ENCODE measurements at regions not wholly inside any gene's neighbourhood (a gene's known extent, or its start where the extent isn't known, plus 50 kb on each side); places are given as distances from the start of the nearest gene placed in this dataset.
"Not testable (repeated sequence)": the region's sequence is repeated elsewhere in the genome, so short reads cannot be mapped to it uniquely, and the experiment has no call there.

- TF ChIP-seq CTCF (IDR thresholded peaks at IDR 0.05; ENCODE audit: extremely low read depth, missing control alignments) = no peak
- DNase-seq (ENCODE audit: low spot score) = no peak
Measured at GRCh38 chr10:2784766-2785165, 282.6 kb upstream of the PFKP start.

- DNase-seq (ENCODE audit: low spot score) = no peak
- no peak for TF ChIP-seq CTCF (IDR thresholded peaks at IDR 0.05; ENCODE audit: extremely low read depth, missing control alignments)
Measured at GRCh38 chr10:2782950-2783349, 284.4 kb upstream of the PFKP start.

GRCh38 chr10:2782265-2782664 is 285.1 kb upstream of the PFKP start:
- DNase-seq (ENCODE audit: low spot score) = no peak
- no peak for TF ChIP-seq CTCF (IDR thresholded peaks at IDR 0.05; ENCODE audit: extremely low read depth, missing control alignments)

- TF ChIP-seq CTCF (IDR thresholded peaks at IDR 0.05; ENCODE audit: extremely low read depth, missing control alignments) = no peak
- no peak for DNase-seq (ENCODE audit: low spot score)
Measured at GRCh38 chr10:2777666-2778355, 289.5 kb upstream of the PFKP start.

- TF ChIP-seq CTCF (IDR thresholded peaks at IDR 0.05; ENCODE audit: extremely low read depth, missing control alignments) = no peak
- DNase-seq (ENCODE audit: low spot score) = no peak
Measured at GRCh38 chr10:2772816-2773631, 294.3 kb upstream of the PFKP start.

- no peak for DNase-seq (ENCODE audit: low spot score)
- TF ChIP-seq CTCF (IDR thresholded peaks at IDR 0.05; ENCODE audit: extremely low read depth, missing control alignments) = no peak
Measured at GRCh38 chr10:2772135-2772534, 295.2 kb upstream of the PFKP start.

- DNase-seq (ENCODE audit: low spot score) = not testable (repeated sequence)
Measured at GRCh38 chr10:2767293-2767692, 300.1 kb upstream of the PFKP start.

Data from GM20000 (cell line).